Glutamatergic neuron (in vitro differentiated cells): ENCODE measurements at regions not wholly inside any gene's neighbourhood (a gene's known extent, or its start where the extent isn't known, plus 50 kb on each side); places are given as distances from the start of the nearest gene placed in this dataset.
A peak's percentile ranks its signal among the peaks of the same experiment; 100 is the strongest.
"Not testable (repeated sequence)": the region's sequence is repeated elsewhere in the genome, so short reads cannot be mapped to it uniquely, and the experiment has no call there.

Source experiments
- DNase-seq: peaks from one replicate; pipeline ENCODE4 v3.0.0; 2022
- H3K27ac Mint-ChIP-seq: one replicate; pipeline ENCODE4 v1.8.0; 2020; ENCODE audit warnings: mild to moderate bottlenecking, mixed read lengths, inconsistent platforms; ENCODE audit not compliant: unreplicated experiment
- H3K27me3 Mint-ChIP-seq: one replicate; pipeline ENCODE4 v1.8.0; 2020; ENCODE audit warnings: mild to moderate bottlenecking, moderate library complexity, mixed read lengths, inconsistent platforms; ENCODE audit not compliant: unreplicated experiment
- H3K36me3 Mint-ChIP-seq: one replicate; pipeline ENCODE4 v1.8.0; 2020; ENCODE audit warnings: mild to moderate bottlenecking, mixed read lengths, inconsistent platforms; ENCODE audit not compliant: unreplicated experiment
- H3K4me1 Mint-ChIP-seq: one replicate; pipeline ENCODE4 v1.8.0; 2020; ENCODE audit warnings: mild to moderate bottlenecking, low read depth, mixed read lengths, inconsistent platforms; ENCODE audit not compliant: unreplicated experiment
- H3K4me3 Mint-ChIP-seq: one replicate; pipeline ENCODE4 v1.8.0; 2020; ENCODE audit warnings: mild to moderate bottlenecking, mixed read lengths, inconsistent platforms; ENCODE audit not compliant: unreplicated experiment
- H3K9me3 Mint-ChIP-seq: one replicate; pipeline ENCODE4 v1.8.0; 2020; ENCODE audit warnings: mild to moderate bottlenecking, moderate library complexity, mixed read lengths, inconsistent platforms; ENCODE audit not compliant: unreplicated experiment
- CTCF ChIP-seq: fragments of 200-600 bp; sonication (generic); IDR thresholded peaks from one replicate; pipeline ENCODE4 v1.5.0; 2021; ENCODE audit not compliant: partially characterized antibody, unreplicated experiment

- Mint-ChIP-seq H3K4me3 (no peak overlapping the region), H3K9me3 (peaks cover 2% of the 10 kb centered on the region), H3K27me3 (peaks cover 3% of the 10 kb centered on the region), H3K4me1 (no peaks in the 10 kb centered on the region), H3K27ac (no peak overlapping the region), H3K36me3 (peaks cover 16% of the 10 kb centered on the region)
- TF ChIP-seq CTCF: no peak
- DNase-seq: no peak
Observed at GRCh38 chr10:117807441-117807840, 239.3 kb downstream of the RAB11FIP2 start.

GRCh38 chr10:117815816-117816215 is 230.9 kb downstream of the RAB11FIP2 start:
- not testable (repeated sequence) for H3K9me3 Mint-ChIP-seq, H3K36me3 Mint-ChIP-seq, H3K27me3 Mint-ChIP-seq, H3K27ac Mint-ChIP-seq, H3K4me3 Mint-ChIP-seq, DNase-seq
- peaks cover 18% of the 10 kb centered on the region for H3K4me1 Mint-ChIP-seq

- TF ChIP-seq CTCF: no peak
- Mint-ChIP-seq H3K27ac (no peak overlapping the region), H3K27me3 (peaks cover 2% of the 10 kb centered on the region), H3K9me3 (no peaks in the 10 kb centered on the region), H3K4me1 (peaks cover 22% of the 10 kb centered on the region), H3K36me3 (no peaks in the 10 kb centered on the region), H3K4me3 (no peak overlapping the region)
- DNase-seq: no peak
Observed at GRCh38 chr10:117817116-117817515, 229.6 kb downstream of the RAB11FIP2 start.

- H3K27ac Mint-ChIP-seq: no peak overlapping the region
- no peaks in the 10 kb centered on the region for H3K36me3 Mint-ChIP-seq
- no peak overlapping the region for H3K4me3 Mint-ChIP-seq
- H3K9me3 Mint-ChIP-seq: no peaks in the 10 kb centered on the region
- H3K4me1 Mint-ChIP-seq: peaks cover 22% of the 10 kb centered on the region
- DNase-seq: no peak
- TF ChIP-seq CTCF: no peak
- peaks cover 2% of the 10 kb centered on the region for H3K27me3 Mint-ChIP-seq
Observed at GRCh38 chr10:117818721-117819120, 228.0 kb downstream of the RAB11FIP2 start.

GRCh38 chr10:117819304-117819703 is 227.4 kb downstream of the RAB11FIP2 start:
- TF ChIP-seq CTCF: no peak
- Mint-ChIP-seq H3K27me3 (peaks cover 2% of the 10 kb centered on the region), H3K27ac (no peak overlapping the region), H3K9me3 (no peaks in the 10 kb centered on the region), H3K36me3 (no peaks in the 10 kb centered on the region), H3K4me3 (no peak overlapping the region), H3K4me1 (peaks cover 22% of the 10 kb centered on the region)
- DNase-seq: peak; percentile 30

GRCh38 chr10:117823980-117824379 is 222.8 kb downstream of the RAB11FIP2 start:
- no peak overlapping the region for H3K4me3 Mint-ChIP-seq
- no peaks in the 10 kb centered on the region for H3K36me3 Mint-ChIP-seq
- H3K9me3 Mint-ChIP-seq: no peaks in the 10 kb centered on the region
- H3K4me1 Mint-ChIP-seq: peaks cover 22% of the 10 kb centered on the region
- H3K27ac Mint-ChIP-seq: no peak overlapping the region
- TF ChIP-seq CTCF: no peak
- H3K27me3 Mint-ChIP-seq: no peaks in the 10 kb centered on the region
- no peak for DNase-seq
